ENCODE measurements at regions not wholly inside any gene's neighbourhood (a gene's known extent, or its start where the extent isn't known, plus 50 kb on each side); places are given as distances from the start of the nearest gene placed in this dataset.

- no peak for TF ChIP-seq CTCF (IDR thresholded peaks at IDR 0.05)
- no peak for TF ChIP-seq POLR2A (IDR thresholded peaks at IDR 0.05)
Measured at GRCh38 chr5:44881266-44881665, 72.5 kb downstream of the MRPS30 start.

All from heart left ventricle (tissue), 13 donors.